ENCODE measurements at regions not wholly inside any gene's neighbourhood (a gene's known extent, or its start where the extent isn't known, plus 50 kb on each side); places are given as distances from the start of the nearest gene placed in this dataset.

- no peaks in the 10 kb centered on the region for H3K9me2 ChIP-seq (ENCODE audit: insufficient read depth, low read length)
- no peaks in the 10 kb centered on the region for H3F3A ChIP-seq (ENCODE audit: insufficient read depth, low read length, poor library complexity, severe bottlenecking)
- no peaks in the 10 kb centered on the region for H4K20me1 ChIP-seq (ENCODE audit: insufficient read depth)
- no peak overlapping the region for H2AFZ ChIP-seq (ENCODE audit: low read depth, low read length)
- H3K27ac ChIP-seq (ENCODE audit: low read length) = no peak overlapping the region
- no peaks in the 10 kb centered on the region for H3K79me2 ChIP-seq (replicated peaks; ENCODE audit: insufficient read depth, low read length)
- no peak overlapping the region for H3K4me2 ChIP-seq (ENCODE audit: low read length)
- H3K36me3 ChIP-seq (ENCODE audit: insufficient read depth, low read length) = no peaks in the 10 kb centered on the region
- TF ChIP-seq EZH2 (IDR thresholded peaks at IDR 0.05; ENCODE audit: borderline replicate concordance, insufficient read depth, low read length, poor library complexity, severe bottlenecking) = no peak
- TF ChIP-seq EP300 (conservative IDR thresholded peaks at IDR 0.05; ENCODE audit: poor library complexity, severe bottlenecking) = no peak
- no peak for TF ChIP-seq SMC3 (conservative IDR thresholded peaks at IDR 0.05; ENCODE audit: poor library complexity)
- TF ChIP-seq MXI1 (conservative IDR thresholded peaks at IDR 0.05; ENCODE audit: poor library complexity, severe bottlenecking) = no peak
- no peak for TF ChIP-seq REST (IDR thresholded peaks at IDR 0.05; ENCODE audit: borderline replicate concordance)
- TF ChIP-seq POLR2AphosphoS5 (IDR thresholded peaks at IDR 0.05) = no peak
- H3K27me3 ChIP-seq (ENCODE audit: insufficient read depth, low read depth, low read length) = no peaks in the 10 kb centered on the region
- no peak overlapping the region for H3K9ac ChIP-seq (ENCODE audit: low read length)
- no peak overlapping the region for H3K4me3 ChIP-seq (ENCODE audit: low read length)
- H3K9me3 ChIP-seq (ENCODE audit: low read length) = peaks cover 7% of the 10 kb centered on the region
Observed at GRCh38 chr2:190812506-190813294, 67.9 kb upstream of the GLS start.

- no peak overlapping the region for H2AFZ ChIP-seq (ENCODE audit: low read depth, low read length)
- no peak overlapping the region for H3K4me3 ChIP-seq (ENCODE audit: low read length)
- H3K27ac ChIP-seq (ENCODE audit: low read length) = no peak overlapping the region
- H3F3A ChIP-seq (ENCODE audit: insufficient read depth, low read length, poor library complexity, severe bottlenecking) = no peaks in the 10 kb centered on the region
- no peaks in the 10 kb centered on the region for H4K20me1 ChIP-seq (ENCODE audit: insufficient read depth)
- peaks cover 7% of the 10 kb centered on the region for H3K9me3 ChIP-seq (ENCODE audit: low read length)
- H3K9ac ChIP-seq (ENCODE audit: low read length) = no peak overlapping the region
- H3K36me3 ChIP-seq (ENCODE audit: insufficient read depth, low read length) = no peaks in the 10 kb centered on the region
- no peaks in the 10 kb centered on the region for H3K79me2 ChIP-seq (replicated peaks; ENCODE audit: insufficient read depth, low read length)
- H3K9me2 ChIP-seq (ENCODE audit: insufficient read depth, low read length) = no peaks in the 10 kb centered on the region
- TF ChIP-seq TAF1 (IDR thresholded peaks at IDR 0.05; ENCODE audit: low read depth) = no peak
- no peak for TF ChIP-seq RAD21 (conservative IDR thresholded peaks at IDR 0.05)
- no peak for TF ChIP-seq POLR2AphosphoS5 (IDR thresholded peaks at IDR 0.05)
- TF ChIP-seq REST (IDR thresholded peaks at IDR 0.05; ENCODE audit: borderline replicate concordance) = no peak
- TF ChIP-seq EZH2 (IDR thresholded peaks at IDR 0.05; ENCODE audit: borderline replicate concordance, insufficient read depth, low read length, poor library complexity, severe bottlenecking) = no peak
- TF ChIP-seq MXI1 (conservative IDR thresholded peaks at IDR 0.05; ENCODE audit: poor library complexity, severe bottlenecking) = no peak
- no peak for TF ChIP-seq CTCF (IDR thresholded peaks at IDR 0.05; ENCODE audit: poor library complexity, severe bottlenecking)
- TF ChIP-seq SMC3 (conservative IDR thresholded peaks at IDR 0.05; ENCODE audit: poor library complexity) = no peak
- TF ChIP-seq EP300 (conservative IDR thresholded peaks at IDR 0.05; ENCODE audit: poor library complexity, severe bottlenecking) = no peak
- H3K27me3 ChIP-seq (ENCODE audit: insufficient read depth, low read depth, low read length) = no peaks in the 10 kb centered on the region
- H3K4me2 ChIP-seq (ENCODE audit: low read length) = no peak overlapping the region
Observed at GRCh38 chr2:190815226-190815625, 65.4 kb upstream of the GLS start.

Data from neural cell (in vitro differentiated cells).